B cell (primary cell): ENCODE measurements at regions not wholly inside any gene's neighbourhood (a gene's known extent, or its start where the extent isn't known, plus 50 kb on each side); places are given as distances from the start of the nearest gene placed in this dataset.

Source experiments
- CTCF ChIP-seq: fragments of 200-600 bp; IDR thresholded peaks from one replicate; pipeline ENCODE4 v1.8.0; 2022; ENCODE audit warnings: antibody characterized with exemption, mild to moderate bottlenecking
- EZH2 ChIP-seq: IDR thresholded peaks from 2 replicates; pipeline ENCODE4 v1.6.1; 2012; ENCODE audit warnings: borderline replicate concordance, low read depth, mild to moderate bottlenecking, moderate library complexity, low read length; ENCODE audit not compliant: insufficient read depth, poor library complexity, severe bottlenecking

- TF ChIP-seq CTCF, result no peak
- no peak for TF ChIP-seq EZH2
Measured at GRCh38 chr5:86029308-86029707, 588.4 kb upstream of the COX7C start.
